ENCODE measurements at regions not wholly inside any gene's neighbourhood (a gene's known extent, or its start where the extent isn't known, plus 50 kb on each side); places are given as distances from the start of the nearest gene placed in this dataset.

DNA sequence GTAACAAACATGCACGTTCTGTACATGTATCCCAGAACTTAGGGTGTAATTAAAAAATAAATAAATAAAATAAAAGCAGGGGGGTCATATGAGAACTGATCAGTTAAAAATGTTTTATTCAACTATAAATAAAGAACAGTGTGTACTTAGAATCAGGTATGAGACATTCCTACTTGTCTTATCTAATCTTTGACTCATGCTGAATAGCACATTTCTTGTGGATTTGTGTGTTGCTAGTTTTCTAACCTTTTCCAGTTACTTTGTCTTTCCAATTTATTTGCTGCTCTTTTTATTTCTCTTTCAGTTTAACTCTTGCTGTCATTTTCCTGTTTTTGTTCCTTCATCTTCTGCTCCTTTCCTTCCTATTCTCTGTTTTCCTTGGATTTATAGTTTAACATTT is 1917.1 kb upstream of the CDH6 start:
- no peak for DNase-seq (ENCODE audit: low read depth)
- no peak for TF ChIP-seq CTCF (IDR thresholded peaks at IDR 0.05; ENCODE audit: insufficient read depth, low read length)
- no peak overlapping the region for H3K4me3 ChIP-seq (ENCODE audit: low read depth, low read length)

DNA sequence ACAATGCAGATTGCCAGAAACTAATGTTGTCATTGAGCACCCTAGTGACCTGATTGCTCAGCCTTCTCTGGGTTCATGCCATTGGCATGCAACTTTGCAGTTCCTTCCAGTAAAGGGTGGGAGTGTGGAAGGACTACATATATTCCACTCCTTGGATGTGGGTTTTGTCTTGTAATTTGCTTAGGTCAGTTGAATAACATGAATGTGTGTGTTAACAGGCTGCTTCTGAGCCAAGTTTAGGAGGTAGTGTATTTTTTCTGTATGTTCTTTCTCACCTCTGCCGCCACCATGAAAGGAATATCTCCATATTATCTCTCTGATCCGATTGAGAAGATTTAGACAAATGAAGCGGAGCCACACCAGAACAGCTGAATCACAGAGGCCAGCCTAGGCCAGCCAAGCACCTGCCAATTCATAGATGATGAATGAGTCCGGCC is 1929.6 kb upstream of the CDH6 start:
- H3K4me3 ChIP-seq (ENCODE audit: low read depth, low read length), result no peak overlapping the region
- TF ChIP-seq CTCF (IDR thresholded peaks at IDR 0.05; ENCODE audit: insufficient read depth, low read length), result no peak
- DNase-seq (ENCODE audit: low read depth), result peak; percentile 38

- no peak for TF ChIP-seq CTCF (IDR thresholded peaks at IDR 0.05; ENCODE audit: insufficient read depth, low read length)
- no peak overlapping the region for H3K4me3 ChIP-seq (ENCODE audit: low read depth, low read length)
- peak; percentile 35 for DNase-seq (ENCODE audit: low read depth)
Observed at GRCh38 chr5:29262339-29263123, 1931.0 kb upstream of the CDH6 start.

GRCh38 chr5:29261213-29261612 is 1932.3 kb upstream of the CDH6 start:
- TF ChIP-seq CTCF (IDR thresholded peaks at IDR 0.05; ENCODE audit: insufficient read depth, low read length), result no peak
- no peak overlapping the region for H3K4me3 ChIP-seq (ENCODE audit: low read depth, low read length)
- DNase-seq (ENCODE audit: low read depth), result no peak

DNA sequence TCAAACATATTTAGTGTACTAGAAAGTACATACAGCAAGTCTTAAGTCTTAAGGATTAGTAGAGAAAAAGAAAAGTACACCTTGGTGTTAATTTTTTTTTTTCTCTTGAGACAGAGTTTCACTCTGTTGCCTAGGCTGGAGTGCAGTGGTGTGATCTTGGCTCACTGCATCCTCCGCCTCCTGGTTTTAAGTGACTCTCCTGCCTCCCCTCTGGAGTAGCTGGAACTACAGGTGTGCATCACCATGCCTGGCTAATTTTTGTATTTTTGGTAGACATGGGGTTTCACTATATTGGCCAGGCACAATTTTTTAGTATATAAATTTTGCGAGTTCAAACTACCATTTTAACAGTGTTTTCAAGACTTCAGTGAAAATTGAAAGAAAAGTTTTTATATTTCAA is 1941.1 kb upstream of the CDH6 start:
- no peak for DNase-seq (ENCODE audit: low read depth)
- TF ChIP-seq CTCF (IDR thresholded peaks at IDR 0.05; ENCODE audit: insufficient read depth, low read length), result no peak
- H3K4me3 ChIP-seq (ENCODE audit: low read depth, low read length), result no peak overlapping the region

- no peak for DNase-seq (ENCODE audit: low read depth)
- H3K4me3 ChIP-seq (ENCODE audit: low read depth, low read length), result no peak overlapping the region
- TF ChIP-seq CTCF (IDR thresholded peaks at IDR 0.05; ENCODE audit: insufficient read depth, low read length), result no peak
Observed at GRCh38 chr5:29247346-29248028, 1946.0 kb upstream of the CDH6 start.
